Esophagus muscularis mucosa (tissue), 4 donors: ENCODE measurements at regions not wholly inside any gene's neighbourhood (a gene's known extent, or its start where the extent isn't known, plus 50 kb on each side); places are given as distances from the start of the nearest gene placed in this dataset.

ENCODE experiments used
- DNase-seq: peaks from one replicate; pipeline ENCODE4 v3.0.0-alpha.2; 2017; ENCODE audit errors: extremely low spot score
- H3K27ac ChIP-seq, 4 donors: fragments of 200-600 bp; sonication (generic); replicated peaks in 1 of 4; 1 replicate in 3 of 4; 2 replicates in 1 of 4; pipeline ENCODE4 v1.5.1; 2016 to 2019; ENCODE audit warnings: mild to moderate bottlenecking in 1 of 4
- H3K27me3 ChIP-seq, 4 donors: fragments of 200-600 bp; sonication (generic); one replicate each; pipeline versions ENCODE4 v1.5.1 to v1.6.0; 2016 to 2019
- H3K36me3 ChIP-seq, 4 donors: fragments of 200-600 bp; sonication (generic); one replicate each; pipeline ENCODE4 v1.5.1; 2016 to 2019
- H3K4me1 ChIP-seq, 4 donors: fragments of 200-600 bp; sonication (generic); one replicate each; pipeline ENCODE4 v1.5.1; 2016 to 2019
- H3K4me3 ChIP-seq, 4 donors: fragments of 200-600 bp; sonication (generic); 1 replicate in 2 of 4; 2 replicates in 2 of 4; pipeline ENCODE4 v1.5.1; 2016 to 2019; ENCODE audit warnings: mild to moderate bottlenecking in 4 of 4, moderate library complexity in 1 of 4
- H3K9me3 ChIP-seq, 4 donors: fragments of 200-600 bp; sonication (generic); 1 replicate in 3 of 4; 2 replicates in 1 of 4; pipeline ENCODE4 v1.5.1; 2016 to 2019
- CTCF ChIP-seq, 3 experiments: fragments of 200-600 bp in 2 of 3; fragments of 450-650 bp in 1 of 3; sonication (generic) in 2 of 3; IDR thresholded peaks; one replicate each; pipeline ENCODE4 v1.5.1; 2017 to 2019; ENCODE audit warnings: antibody characterized with exemption in 3 of 3, mild to moderate bottlenecking in 2 of 3, moderate library complexity in 1 of 3
- EP300 ChIP-seq: sonication (generic); formaldehyde crosslinking; IDR thresholded peaks from one replicate; pipeline ENCODE4 v1.6.1; 2017; ENCODE audit warnings: antibody characterized with exemption
- POLR2A ChIP-seq: fragments of 450-650 bp; IDR thresholded peaks from one replicate; pipeline ENCODE4 v1.6.1; 2017; ENCODE audit warnings: antibody characterized with exemption, moderate library complexity, mild to moderate bottlenecking, low read depth
- POLR2AphosphoS5 ChIP-seq, 2 donors: sonication (generic); formaldehyde crosslinking; IDR thresholded peaks; one replicate each; pipeline ENCODE4 v1.6.1; 2017; ENCODE audit warnings: antibody characterized with exemption in 2 of 2
- WGBS: methylation state at CpG from one replicate; pipeline ENCODE4 v1.1.5; 2018; 5-methylcytosine and 5-hydroxymethylcytosine counted together
- intact Hi-C: fragments of 100-400 bp; cut with DNase I; formaldehyde crosslinking; loops from one replicate; pipeline ENCODE4 v1.15.1; 2023

DNA sequence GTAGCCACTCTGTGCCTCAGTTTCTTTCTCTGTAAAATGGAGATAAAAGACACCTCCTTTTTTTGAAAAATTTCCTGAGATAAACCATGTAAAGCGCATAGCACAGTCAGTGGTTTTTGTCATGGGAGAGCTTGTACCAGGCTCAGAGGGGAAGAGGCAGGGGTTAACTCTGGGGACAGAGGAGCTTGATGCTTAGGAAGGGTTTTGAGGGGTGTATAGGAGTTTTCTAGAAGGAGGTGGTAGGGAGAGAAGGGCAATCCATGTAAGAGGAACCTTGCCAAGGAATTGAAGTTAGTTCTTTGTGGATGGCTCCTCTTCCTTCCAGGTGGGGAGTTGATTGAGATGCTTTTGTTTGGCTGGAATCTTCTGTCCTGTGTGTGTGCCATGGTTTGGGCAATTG, 131.9 kb upstream of the GSE1 start:
- intact Hi-C loops = no loop called here
- WGBS = 94% methylated on average over 1 of the region's 1 CpG
- Histone ChIP-seq H3K27me3 (no peaks in the 10 kb centered on the region), H3K4me1 (peaks cover 0 to 1% (median under 1%) of the 10 kb centered on the region in 4 donors), H3K4me3 (no peak overlapping the region), H3K9me3 (no peaks in the 10 kb centered on the region), H3K36me3 (no peaks in the 10 kb centered on the region), H3K27ac (no peak overlapping the region)
- no peak for DNase-seq
- no peak for TF ChIP-seq EP300
- no peak for TF ChIP-seq POLR2AphosphoS5 (IDR thresholded peaks at IDR 0.05)
- TF ChIP-seq CTCF (IDR thresholded peaks at IDR 0.05) = no peak
- TF ChIP-seq POLR2A = no peak

GRCh38 chr16:85481738-85482137, 131.4 kb upstream of the GSE1 start:
- intact Hi-C loops = no loop called here
- Histone ChIP-seq H3K27me3 (no peaks in the 10 kb centered on the region), H3K27ac (no peak overlapping the region), H3K4me1 (no peaks in the 10 kb centered on the region), H3K9me3 (no peaks in the 10 kb centered on the region), H3K36me3 (no peaks in the 10 kb centered on the region), H3K4me3 (no peak overlapping the region)
- TF ChIP-seq CTCF (IDR thresholded peaks at IDR 0.05) (no peak), POLR2AphosphoS5 (IDR thresholded peaks at IDR 0.05) (no peak), POLR2A (no peak), EP300 (no peak)
- WGBS = 87% methylated on average over 9 of the region's 19 CpGs
- no peak for DNase-seq

- H3K27me3 ChIP-seq = no peaks in the 10 kb centered on the region
- no peak for DNase-seq
- H3K27ac ChIP-seq = no peak overlapping the region
- intact Hi-C loops = no loop called here
- no peaks in the 10 kb centered on the region for H3K36me3 ChIP-seq
- 88% methylated on average over 11 of the region's 19 CpGs for WGBS
- TF ChIP-seq CTCF (IDR thresholded peaks at IDR 0.05) (no peak), POLR2A (no peak), EP300 (no peak), POLR2AphosphoS5 (IDR thresholded peaks at IDR 0.05) (no peak)
- no peak overlapping the region for H3K4me3 ChIP-seq
- H3K9me3 ChIP-seq = no peaks in the 10 kb centered on the region
- H3K4me1 ChIP-seq = no peaks in the 10 kb centered on the region
These were observed 129.7 kb upstream of the GSE1 start for GRCh38 chr16:85483424-85483823.

GRCh38 chr16:85484347-85485300, 128.5 kb upstream of the GSE1 start:
- no peak overlapping the region for H3K27ac ChIP-seq
- no peaks in the 10 kb centered on the region for H3K36me3 ChIP-seq
- TF ChIP-seq POLR2AphosphoS5 (IDR thresholded peaks at IDR 0.05) (no peak), EP300 (no peak), CTCF (IDR thresholded peaks at IDR 0.05) (no peak), POLR2A (no peak)
- no peaks in the 10 kb centered on the region for H3K9me3 ChIP-seq
- no peak overlapping the region for H3K4me3 ChIP-seq
- 76% methylated on average over 17 of the region's 30 CpGs for WGBS
- no peaks in the 10 kb centered on the region for H3K27me3 ChIP-seq
- intact Hi-C loops = no loop called here
- no peaks in the 10 kb centered on the region for H3K4me1 ChIP-seq
- no peak for DNase-seq
